HG03520 (cell line): ENCODE measurements at regions not wholly inside any gene's neighbourhood (a gene's known extent, or its start where the extent isn't known, plus 50 kb on each side); places are given as distances from the start of the nearest gene placed in this dataset.

Experiments used
- ATAC-seq: cut with Tn5 transposase; IDR thresholded peaks from one replicate; pipeline ENCODE4 v1.9.1; 2021; ENCODE audit warnings: mild to moderate bottlenecking, moderate library complexity; ENCODE audit not compliant: unreplicated experiment

DNA sequence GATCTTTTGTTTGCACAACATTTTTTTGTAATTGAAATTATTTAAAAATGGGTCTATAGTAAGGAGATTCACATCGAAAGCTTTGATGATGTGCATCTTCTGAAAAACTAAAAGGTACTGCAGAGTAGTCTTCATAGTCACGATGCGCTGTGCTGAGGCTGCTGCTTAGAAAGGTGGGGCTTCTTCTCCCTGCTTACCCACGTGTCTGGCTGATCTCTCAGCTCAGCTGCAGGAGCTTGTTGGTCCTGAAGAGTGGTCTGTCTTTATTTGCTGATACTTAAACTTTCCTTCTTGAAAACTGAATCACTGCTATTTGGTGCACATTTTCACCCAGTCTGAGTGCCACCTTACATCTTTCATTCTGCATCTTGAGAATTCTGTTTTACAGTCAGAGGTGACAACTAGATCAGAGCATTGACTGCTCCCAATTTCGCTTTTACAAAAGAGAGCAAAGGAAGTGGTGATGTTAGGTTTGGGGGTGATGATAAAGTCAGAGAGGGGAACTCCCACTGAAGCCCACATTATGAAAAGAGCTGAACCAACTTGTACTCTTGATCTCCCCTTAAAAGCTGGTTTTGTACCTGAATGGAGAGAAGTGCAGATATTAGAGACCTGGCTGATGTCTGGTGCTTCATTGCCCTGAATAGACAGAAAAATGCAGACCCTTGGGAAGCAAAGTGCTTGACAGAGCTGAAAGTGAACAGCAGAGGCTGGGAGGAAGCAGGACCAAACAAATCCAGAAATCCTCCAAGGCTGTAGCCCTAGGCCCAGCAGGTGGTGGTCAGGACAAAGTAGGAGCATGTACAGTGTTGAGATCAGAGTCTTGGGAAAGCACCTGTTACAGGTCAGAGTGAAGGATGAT lies 984.5 kb downstream of the TSN start:
- ATAC-seq, result no peak

DNA sequence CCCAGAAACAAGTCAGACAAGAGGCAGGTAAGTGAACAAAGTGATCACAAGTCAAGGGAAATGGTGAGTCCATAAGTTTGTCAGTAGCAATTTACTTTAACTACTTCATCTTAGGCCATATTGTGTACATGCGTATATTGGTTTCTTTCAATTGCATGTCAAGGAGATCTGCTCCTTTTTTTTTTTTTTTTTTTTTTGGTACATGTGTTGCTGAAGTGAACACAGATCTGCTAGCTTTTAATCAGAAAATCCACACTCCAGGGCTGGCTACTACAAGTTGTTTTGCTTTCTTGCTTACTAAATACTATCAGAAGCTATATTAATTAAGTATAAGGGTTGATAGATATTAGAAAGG lies 985.1 kb downstream of the TSN start:
- no peak for ATAC-seq

DNA sequence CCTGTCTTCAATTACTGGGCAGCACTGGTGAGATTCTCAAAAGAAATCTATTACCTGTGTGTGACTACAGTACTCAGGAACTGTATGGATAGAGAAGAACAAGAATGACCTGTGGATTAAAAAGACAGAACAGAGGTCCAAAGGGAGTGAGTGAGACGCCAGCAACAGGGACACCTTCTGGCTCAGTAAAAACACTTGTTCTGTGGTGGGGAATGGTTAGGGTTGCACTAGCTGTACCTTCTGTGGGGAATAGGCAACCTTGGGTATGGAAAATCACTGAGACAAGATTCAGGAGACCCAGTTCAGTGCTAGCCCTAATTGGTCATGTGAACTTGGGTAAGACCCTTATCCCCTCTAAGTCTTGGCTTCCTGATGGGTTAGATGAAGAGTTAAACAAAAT lies 986.0 kb downstream of the TSN start:
- ATAC-seq, result no peak

DNA sequence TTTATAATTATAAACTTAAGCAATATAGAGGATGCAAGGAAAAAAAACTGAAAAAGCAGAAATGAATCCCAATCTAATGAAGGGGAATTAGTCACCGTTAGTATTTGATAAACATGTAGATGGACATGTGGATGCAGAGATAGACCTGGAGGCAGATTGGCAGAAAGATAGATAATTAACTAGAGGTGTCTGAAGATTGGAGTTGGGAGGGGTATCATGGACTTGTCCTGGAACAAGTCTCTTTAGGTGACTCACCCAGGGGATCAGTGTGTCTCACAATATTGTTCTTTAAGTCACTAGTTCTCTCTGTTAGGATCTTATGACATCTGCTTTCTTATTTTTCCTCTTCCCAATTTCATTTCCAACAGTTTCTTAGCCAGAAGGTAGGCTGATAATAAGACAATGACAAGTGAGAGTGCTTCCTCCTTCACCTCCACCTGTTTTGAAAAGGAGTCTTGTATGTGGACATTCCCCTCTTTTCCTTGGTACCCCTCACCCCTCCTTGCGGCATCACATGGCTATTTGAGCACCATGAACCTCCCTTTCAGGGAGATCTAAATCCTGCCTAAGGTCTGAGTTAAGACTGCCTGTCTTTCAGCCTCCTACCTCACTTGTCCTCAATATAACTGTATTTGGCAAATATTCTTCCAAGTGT lies 987.7 kb downstream of the TSN start:
- ATAC-seq, result no peak

DNA sequence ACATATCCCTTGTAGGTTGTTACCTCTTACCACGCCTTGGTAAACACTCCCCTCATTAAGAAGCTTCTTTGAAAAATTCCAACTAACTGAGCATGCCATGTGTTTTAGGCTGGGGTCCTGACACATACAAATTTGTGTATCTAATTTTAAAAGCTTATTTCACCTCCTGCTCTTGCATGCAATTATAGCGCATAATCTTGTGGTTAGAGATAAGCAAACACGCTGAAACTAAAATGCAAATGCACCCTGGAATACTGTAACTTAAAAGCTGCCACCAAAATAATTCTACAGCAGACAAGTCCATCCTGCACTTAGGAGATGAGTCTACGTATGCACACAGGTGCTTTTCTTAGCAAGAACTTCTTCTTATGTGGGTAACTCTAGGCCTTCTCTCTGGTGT lies 990.2 kb downstream of the TSN start:
- ATAC-seq, result no peak

DNA sequence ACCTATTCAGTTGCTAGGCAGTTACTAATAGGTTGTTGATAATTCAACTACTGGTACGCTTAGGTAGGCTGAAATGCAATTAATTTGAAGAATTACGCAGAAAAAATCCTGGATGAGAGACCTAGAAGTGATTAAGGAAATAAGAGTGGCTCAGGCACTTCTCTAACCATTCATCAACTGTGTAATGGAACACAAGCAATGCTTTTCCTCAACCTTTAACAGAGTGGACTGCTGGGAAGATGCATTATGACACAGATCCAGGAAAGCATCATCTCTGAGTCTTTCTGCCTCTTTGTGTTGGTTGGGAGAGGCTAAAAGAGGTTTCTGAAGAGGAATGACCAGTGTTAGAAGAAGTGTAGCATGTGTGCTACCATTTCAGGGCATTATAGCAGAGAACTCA lies 992.2 kb downstream of the TSN start:
- no peak for ATAC-seq

DNA sequence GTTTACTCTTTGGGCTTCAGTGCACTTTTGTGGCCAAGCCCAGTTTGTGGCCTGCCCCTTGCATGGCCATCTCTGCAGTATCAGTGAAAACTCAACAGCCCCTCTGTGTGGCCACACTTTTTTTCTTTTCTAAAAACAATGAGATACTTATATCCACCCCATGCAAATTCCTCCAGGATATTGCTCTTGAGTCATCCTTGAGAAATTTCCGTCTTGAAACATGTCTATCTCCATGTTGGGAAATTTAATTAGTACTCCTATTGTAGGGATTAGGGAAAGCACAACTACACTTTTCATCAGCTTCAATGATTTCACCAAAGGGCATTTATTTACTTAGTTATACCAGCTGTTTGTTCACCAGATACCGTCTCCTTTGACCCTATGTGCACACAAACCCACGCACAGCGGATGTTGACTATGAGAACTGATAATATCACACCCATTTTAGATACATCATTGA lies 993.1 kb downstream of the TSN start:
- no peak for ATAC-seq

DNA sequence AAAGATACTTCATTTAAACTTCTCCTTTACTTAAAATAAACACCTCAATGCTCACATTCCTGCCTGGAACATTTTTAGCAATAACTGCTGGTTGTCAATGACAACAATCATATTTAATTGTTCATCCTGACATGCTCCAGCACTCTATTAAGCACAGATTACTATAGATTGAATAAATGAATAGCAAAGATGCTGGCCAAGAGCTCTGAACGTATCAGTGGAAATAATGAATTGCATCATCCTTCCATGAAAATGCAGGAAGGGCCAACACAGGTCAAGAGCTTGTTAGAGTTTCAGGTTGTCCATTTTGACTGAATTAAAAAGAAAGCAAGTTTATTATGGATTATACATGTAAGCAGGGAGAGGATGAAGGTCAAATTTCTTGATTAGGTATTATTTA lies 994.0 kb downstream of the TSN start:
- ATAC-seq, result no peak

DNA sequence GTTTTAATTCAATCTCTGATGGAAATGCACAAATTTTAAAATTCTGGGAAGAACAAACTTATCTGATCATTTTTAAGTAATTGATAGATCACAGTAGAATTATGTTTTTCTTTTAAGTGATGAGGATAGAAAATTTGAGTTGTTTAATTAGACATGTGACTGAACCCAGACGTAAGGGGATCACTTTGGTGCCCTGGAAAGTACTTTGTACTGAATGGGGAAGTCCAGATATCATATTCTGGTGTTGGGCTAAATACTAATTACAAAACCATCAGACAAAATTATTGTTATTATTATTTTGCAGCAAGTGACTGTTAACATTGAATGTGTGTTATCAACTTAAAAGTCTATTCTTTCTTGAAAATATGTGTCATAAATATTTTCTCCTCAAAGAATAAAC lies 994.6 kb downstream of the TSN start:
- ATAC-seq, result no peak

DNA sequence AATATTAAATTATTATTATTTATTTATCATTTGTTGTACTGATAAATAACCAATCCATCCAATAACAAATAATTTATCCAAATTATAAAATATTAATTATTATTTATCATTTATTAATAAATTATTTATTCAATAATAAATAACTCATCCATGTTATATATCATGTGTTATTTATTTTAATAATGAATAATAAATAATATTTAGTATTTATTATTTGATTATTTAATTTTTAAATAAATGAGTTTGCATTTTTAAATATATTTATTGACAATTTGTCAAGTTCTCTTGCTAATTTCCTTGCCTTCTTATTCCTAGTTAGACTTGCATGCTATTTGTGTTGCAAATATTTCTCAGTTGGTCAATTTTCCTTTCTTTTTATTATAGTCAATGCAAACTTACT lies 995.4 kb downstream of the TSN start:
- no peak for ATAC-seq

DNA sequence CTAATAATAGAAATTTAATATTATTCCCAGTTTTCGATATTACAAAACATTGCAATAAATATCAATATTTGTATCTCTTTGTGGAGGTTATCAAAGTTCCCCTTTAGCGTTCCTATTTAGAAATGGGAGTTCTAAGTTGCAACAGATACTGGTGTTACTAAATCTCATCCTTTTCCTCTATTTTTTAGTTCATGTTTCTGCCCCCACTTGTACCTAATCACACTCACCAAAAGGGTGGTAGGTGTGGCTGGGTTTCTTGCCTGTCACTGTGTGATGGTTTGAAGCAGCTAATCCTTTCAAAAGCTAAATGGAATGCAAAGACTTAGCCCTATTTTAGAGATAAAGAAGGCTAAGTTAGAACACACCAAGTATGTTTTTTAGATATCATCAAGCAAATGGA lies 997.9 kb downstream of the TSN start:
- ATAC-seq, result no peak

DNA sequence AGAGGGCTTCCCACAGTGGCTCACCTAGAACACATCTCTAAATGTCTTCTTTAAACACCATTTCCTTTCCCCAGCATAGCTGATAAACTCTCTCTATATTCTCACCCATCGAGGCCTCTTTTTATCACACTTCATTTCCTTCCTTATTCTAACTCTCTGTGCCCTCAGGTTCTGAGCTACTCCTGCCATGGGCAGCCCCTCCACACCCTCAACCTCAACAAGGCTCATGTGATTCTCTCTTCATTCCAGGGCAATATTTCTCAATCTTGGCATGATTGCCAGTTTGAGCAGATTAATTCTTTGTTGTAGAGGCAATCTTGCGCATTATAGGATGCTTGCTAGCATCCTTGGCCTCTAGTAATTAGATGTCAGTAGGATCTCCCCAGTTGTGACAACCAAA lies 999.1 kb downstream of the TSN start:
- no peak for ATAC-seq

DNA sequence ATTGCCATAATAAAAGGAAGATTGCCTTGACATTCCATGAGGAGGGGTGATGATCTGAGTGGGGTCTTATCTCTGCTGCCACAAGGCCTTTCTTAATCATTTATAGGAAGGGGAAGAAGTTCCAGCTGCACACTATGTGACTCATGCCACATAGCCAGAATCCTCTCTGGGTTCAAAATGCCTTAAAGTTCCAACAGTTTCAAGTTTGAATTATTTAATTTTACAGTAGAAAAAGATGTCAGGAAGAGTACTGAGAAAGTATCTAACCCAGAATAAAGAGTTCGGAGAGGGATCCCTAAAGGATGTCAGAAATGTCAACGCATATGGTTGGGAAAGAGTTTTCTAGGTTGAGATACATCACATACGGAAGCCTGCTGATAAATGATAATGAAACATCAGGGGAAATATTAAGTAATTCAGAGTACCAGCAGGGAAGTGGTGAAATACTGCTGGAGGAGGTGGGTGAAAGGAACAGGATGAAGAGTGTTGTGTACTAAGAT lies 999.9 kb downstream of the TSN start:
- no peak for ATAC-seq

DNA sequence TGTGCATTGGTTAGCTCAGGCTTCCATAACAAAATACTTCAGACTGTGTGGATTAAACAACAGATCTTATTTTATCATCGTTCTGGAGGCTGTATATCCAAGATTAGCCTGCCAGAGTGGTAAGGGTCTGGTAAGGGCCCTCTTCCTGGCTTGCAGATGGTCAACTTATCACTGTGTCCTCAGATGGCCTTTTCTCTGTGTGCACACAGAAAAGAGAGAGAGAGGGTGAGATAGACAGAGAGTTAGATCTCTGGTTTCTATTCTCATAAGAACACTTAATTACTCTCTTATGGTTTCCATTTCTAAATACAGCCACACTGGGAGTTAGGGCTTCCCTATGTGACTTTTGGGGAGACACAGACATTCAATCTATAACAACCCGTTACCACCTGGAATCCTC lies 1003.5 kb downstream of the TSN start:
- no peak for ATAC-seq

DNA sequence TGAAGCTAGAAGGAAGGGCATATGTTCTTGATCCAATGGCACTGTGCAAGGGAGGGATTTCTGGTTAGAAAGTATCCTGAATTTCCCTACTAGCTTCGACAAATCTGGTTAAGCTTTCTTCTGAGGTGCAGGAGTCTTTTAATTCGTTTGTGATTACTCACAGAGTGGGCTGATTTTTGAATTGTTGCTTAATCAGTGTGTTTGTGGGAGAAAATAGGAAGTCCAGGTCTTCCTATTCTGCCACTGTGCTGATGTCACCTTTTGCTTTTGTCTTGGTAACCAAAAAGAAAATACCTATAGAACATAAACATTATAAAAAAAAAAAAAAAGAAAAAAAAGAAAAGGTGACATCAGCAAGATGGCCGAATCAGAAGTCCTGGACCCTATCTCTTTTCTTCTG lies 1008.6 kb downstream of the TSN start:
- ATAC-seq, result no peak

DNA sequence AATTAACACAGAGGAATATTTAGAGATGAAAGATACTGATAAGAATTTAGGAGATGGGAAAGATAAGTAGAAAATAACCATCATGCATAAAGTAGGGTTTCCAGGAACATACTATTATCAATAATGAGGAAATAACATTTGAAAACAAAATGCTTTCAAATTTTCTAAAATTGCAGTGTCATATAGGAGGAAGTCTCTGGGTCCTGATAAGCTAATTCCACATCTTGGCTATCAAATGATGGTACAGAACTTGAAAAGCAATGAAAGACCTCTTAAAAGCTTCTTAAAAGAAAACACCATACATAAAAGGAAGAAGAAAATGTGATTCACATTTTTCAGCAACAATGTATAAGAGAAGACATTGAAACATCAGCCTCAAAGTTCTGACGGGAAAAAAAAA lies 1024.8 kb downstream of the TSN start:
- ATAC-seq, result no peak

DNA sequence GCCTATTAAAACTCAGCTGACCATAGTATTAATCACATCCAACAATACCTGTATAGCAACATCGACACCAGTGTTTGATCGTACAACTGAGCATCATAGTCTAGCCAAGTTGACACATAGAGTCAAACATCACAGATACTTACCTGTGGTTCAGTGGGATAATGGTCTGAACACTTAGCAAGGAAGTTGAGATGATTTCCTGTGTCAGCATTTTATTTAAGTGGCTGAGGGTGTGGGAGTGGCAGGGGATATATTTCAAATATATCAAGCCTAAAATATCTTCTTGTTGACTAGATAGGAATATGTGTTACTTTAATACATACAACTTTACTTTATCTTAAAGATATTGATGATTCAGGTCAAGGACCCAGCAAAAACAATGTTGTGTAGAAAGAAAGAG lies 1038.6 kb downstream of the TSN start:
- ATAC-seq, result no peak

DNA sequence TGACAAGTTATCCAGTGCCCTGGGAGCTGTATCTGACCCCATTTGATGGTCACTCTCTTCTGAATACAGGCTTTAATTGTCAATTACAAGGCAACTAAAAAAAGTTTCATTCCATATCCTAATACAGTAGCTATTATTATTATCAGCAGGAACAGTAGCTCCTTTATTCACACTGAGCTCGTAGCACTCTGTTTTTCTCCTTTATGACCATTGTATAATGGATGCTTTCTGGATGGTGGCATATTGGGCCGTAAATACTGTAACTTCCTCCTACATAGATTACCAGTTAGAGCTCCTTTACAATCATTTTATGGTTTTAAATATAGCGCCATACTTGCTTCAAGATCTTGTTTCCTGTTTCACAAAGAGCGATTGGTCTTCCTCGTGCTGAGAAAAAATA lies 1040.3 kb downstream of the TSN start:
- no peak for ATAC-seq

DNA sequence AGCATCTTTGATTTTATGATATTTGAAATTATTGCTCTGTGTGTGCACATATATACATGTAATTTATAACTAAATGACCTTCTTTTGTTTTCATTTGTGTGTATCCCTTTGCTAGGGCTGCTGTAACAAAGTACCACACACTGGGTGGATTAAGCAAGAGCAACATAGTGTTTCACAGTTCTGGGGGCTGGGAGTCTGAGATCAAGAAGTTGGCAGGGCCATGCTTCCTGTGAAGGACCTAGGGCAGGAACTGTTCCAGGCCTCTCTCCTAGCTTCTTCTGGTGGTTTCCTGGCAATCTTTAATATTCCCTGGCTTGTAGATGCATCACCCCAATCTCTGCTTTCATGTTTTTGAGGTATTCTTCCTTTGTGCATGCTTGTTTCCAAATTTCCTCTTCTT lies 1043.9 kb downstream of the TSN start:
- no peak for ATAC-seq

DNA sequence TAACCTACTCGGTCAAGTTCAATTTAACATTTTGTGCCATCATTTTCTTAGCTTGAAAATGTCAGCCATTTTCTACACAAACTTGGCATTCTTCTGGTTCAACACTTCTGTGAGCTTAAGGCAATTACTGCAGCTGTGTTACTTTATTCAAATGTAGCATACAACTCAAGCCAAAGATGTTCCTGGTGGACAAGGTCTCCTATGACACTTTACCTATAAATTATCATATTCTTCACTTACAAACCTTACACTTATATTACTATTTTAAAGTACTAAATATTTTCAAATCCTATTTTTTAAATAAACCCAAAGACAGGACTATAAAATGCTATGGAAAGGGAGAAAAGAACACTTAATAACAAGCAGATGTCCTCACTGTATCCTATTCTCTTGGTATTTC lies 1045.3 kb downstream of the TSN start:
- ATAC-seq, result no peak

DNA sequence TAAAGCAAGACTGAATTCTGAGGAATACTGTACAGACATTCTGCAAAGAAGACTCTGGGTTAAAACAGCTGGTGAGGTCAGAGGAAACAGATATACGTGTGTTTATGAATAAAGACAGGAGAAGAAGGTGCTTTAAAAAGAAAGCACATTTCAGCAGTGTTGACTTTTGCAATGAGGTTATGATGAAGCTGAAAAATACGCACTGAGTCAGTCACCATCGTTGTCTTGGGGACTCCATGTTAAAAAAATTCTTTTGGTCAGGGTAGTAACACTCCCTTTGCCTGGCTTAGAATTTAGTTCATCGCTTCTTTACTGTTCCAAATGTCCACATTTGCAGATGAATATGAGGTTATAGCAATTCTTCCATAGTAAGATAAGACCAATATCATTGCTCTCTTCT lies 1049.0 kb downstream of the TSN start:
- no peak for ATAC-seq

DNA sequence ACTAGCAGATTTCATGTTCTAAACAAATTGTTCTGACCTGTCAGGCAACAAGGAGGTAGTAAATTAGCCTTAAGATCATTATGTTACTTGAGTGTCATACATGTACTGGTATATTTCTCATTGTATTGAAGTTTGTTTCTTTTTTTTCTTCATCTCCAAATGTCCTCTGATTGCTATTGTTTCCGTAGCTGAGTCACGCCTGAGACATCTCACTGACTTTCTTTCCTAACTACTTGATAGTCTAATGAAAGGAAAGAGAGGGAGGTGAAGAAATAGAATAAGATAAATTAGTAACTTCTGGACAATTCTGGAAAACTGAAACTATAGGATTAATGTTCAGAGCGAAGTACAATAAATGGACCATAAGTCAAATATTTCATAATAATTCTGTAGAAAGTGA lies 1049.9 kb downstream of the TSN start:
- no peak for ATAC-seq
